GM12892 (cell line): ENCODE measurements at regions not wholly inside any gene's neighbourhood (a gene's known extent, or its start where the extent isn't known, plus 50 kb on each side); places are given as distances from the start of the nearest gene placed in this dataset.

ENCODE experiments used
- DNase-seq: peaks from one replicate; pipeline ENCODE4 v3.0.0; 2011; ENCODE audit not compliant: insufficient read length
- FAIRE-seq: peaks from 2 replicates; lab custom pipeline; 2011; peaks lifted over from hg19 to GRCh38; lab: Jason Lieb, UNC
- POLR2A ChIP-seq: IDR thresholded peaks from 2 replicates; pipeline ENCODE4 v1.6.1; 2011; ENCODE audit warnings: low read depth, low read length, control low read depth
- POLR2AphosphoS5 ChIP-seq: IDR thresholded peaks from 2 replicates; pipeline ENCODE4 v1.6.1; 2011; ENCODE audit warnings: low read depth, low read length, control low read depth
- TAF1 ChIP-seq: IDR thresholded peaks from 2 replicates; pipeline ENCODE4 v1.6.1; 2011; ENCODE audit warnings: low read depth, mild to moderate bottlenecking, control low read depth, low read length, borderline replicate concordance

GRCh38 chrX:97984641-97985040 is 1100.9 kb downstream of the RPA4 start:
- no peak for TF ChIP-seq TAF1
- TF ChIP-seq POLR2AphosphoS5 = no peak
- no peak for TF ChIP-seq POLR2A
- no peak for DNase-seq
- no peak for FAIRE-seq

GRCh38 chrX:97985096-97985495 is 1101.4 kb downstream of the RPA4 start:
- FAIRE-seq (no peak), DNase-seq (no peak)
- TF ChIP-seq POLR2A (no peak), POLR2AphosphoS5 (no peak), TAF1 (no peak)

- TF ChIP-seq POLR2A (no peak), TAF1 (no peak), POLR2AphosphoS5 (no peak)
- DNase-seq (no peak), FAIRE-seq (no peak)
Observed at GRCh38 chrX:97987979-97988378, 1104.3 kb downstream of the RPA4 start.

GRCh38 chrX:97995834-97996233 is 1112.1 kb downstream of the RPA4 start:
- TF ChIP-seq POLR2A (no peak), TAF1 (no peak)
- no peak for DNase-seq
- no peak for FAIRE-seq

- FAIRE-seq (no peak), DNase-seq (no peak)
- TF ChIP-seq POLR2A (no peak), TAF1 (no peak)
Observed at GRCh38 chrX:98028691-98029090, 1145.0 kb downstream of the RPA4 start.

- FAIRE-seq (no peak), DNase-seq (no peak)
- TF ChIP-seq POLR2AphosphoS5 (no peak), POLR2A (no peak), TAF1 (no peak)
Observed at GRCh38 chrX:98029861-98030260, 1146.2 kb downstream of the RPA4 start.

GRCh38 chrX:98057176-98057575 is 1173.5 kb downstream of the RPA4 start:
- TF ChIP-seq TAF1 (no peak), POLR2A (no peak)
- FAIRE-seq (no peak), DNase-seq (no peak)

- FAIRE-seq (no peak), DNase-seq (no peak)
- TF ChIP-seq POLR2AphosphoS5 (no peak), POLR2A (no peak), TAF1 (no peak)
Observed at GRCh38 chrX:98065151-98065550, 1181.4 kb downstream of the RPA4 start.

GRCh38 chrX:98067611-98068010 is 1183.9 kb downstream of the RPA4 start:
- FAIRE-seq = no peak
- TF ChIP-seq TAF1 (no peak), POLR2AphosphoS5 (no peak), POLR2A (no peak)
- no peak for DNase-seq

- FAIRE-seq = no peak
- TF ChIP-seq TAF1 = no peak
- TF ChIP-seq POLR2AphosphoS5 = no peak
- TF ChIP-seq POLR2A = no peak
- no peak for DNase-seq
Observed at GRCh38 chrX:98068024-98068580, 1184.4 kb downstream of the RPA4 start.

- DNase-seq (no peak), FAIRE-seq (no peak)
- TF ChIP-seq POLR2AphosphoS5 (no peak), TAF1 (no peak), POLR2A (no peak)
Observed at GRCh38 chrX:98071331-98071730, 1187.6 kb downstream of the RPA4 start.

- TF ChIP-seq TAF1 = no peak
- no peak for TF ChIP-seq POLR2AphosphoS5
- no peak for TF ChIP-seq POLR2A
- FAIRE-seq (no peak), DNase-seq (no peak)
Observed at GRCh38 chrX:98077440-98077839, 1193.7 kb downstream of the RPA4 start.

GRCh38 chrX:98111684-98112083 is 1228.0 kb downstream of the RPA4 start:
- FAIRE-seq = no peak
- TF ChIP-seq POLR2AphosphoS5 (no peak), POLR2A (no peak), TAF1 (no peak)

More at GRCh38 chrX:98111684-98112083, 1228.0 kb downstream of the RPA4 start:
- no peak for DNase-seq
